Fibroblast of the aortic adventitia (primary cell): ENCODE measurements at regions not wholly inside any gene's neighbourhood (a gene's known extent, or its start where the extent isn't known, plus 50 kb on each side); places are given as distances from the start of the nearest gene placed in this dataset.

ENCODE experiments used
- DNase-seq: peaks from one replicate; pipeline ENCODE4 v3.0.0-alpha.2; 2010; ENCODE audit warnings: low read depth
- H3K4me3 ChIP-seq: 2 replicates; pipeline ENCODE4 v1.5.1; 2011; ENCODE audit warnings: low read depth, mild to moderate bottlenecking, control low read depth, low read length, moderate library complexity
- TF ChIP-seq, protein P1 (sequence below): IDR thresholded peaks from 2 replicates; pipeline ENCODE4 v1.5.1; 2011; ENCODE audit warnings: mild to moderate bottlenecking, low read length, control low read depth, inconsistent platforms; ENCODE audit not compliant: insufficient read depth

DNA sequence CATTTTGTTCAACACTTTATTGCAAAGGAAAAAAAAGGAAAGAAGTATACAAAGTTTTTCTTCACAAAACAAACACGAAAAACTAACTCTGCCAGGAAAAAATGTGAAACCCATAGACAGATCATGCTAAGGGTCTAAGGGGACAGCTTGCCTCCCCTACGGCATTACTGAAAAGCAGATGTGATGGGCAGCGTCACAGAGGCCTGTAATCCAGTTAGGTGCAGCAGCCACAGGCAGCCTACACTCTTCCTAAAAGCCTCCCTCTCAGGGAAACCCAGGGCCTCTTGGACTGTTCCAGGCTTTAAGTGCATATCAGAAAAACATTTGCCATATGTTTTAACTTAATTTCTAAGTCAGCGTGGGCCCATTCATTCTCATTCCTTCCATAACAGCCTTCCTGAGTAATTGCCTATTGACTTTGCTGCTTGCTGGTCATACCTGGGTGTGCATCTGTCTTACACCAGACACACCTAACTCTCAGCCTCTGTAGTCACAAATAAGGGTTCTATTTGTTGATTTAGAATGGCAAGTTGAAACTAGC lies 135.7 kb upstream of the SERP2 start:
- H3K4me3 ChIP-seq, result no peak overlapping the region
- peak; percentile 68 for DNase-seq
- TF ChIP-seq, protein P1, sequence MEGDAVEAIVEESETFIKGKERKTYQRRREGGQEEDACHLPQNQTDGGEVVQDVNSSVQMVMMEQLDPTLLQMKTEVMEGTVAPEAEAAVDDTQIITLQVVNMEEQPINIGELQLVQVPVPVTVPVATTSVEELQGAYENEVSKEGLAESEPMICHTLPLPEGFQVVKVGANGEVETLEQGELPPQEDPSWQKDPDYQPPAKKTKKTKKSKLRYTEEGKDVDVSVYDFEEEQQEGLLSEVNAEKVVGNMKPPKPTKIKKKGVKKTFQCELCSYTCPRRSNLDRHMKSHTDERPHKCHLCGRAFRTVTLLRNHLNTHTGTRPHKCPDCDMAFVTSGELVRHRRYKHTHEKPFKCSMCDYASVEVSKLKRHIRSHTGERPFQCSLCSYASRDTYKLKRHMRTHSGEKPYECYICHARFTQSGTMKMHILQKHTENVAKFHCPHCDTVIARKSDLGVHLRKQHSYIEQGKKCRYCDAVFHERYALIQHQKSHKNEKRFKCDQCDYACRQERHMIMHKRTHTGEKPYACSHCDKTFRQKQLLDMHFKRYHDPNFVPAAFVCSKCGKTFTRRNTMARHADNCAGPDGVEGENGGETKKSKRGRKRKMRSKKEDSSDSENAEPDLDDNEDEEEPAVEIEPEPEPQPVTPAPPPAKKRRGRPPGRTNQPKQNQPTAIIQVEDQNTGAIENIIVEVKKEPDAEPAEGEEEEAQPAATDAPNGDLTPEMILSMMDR, result no peak

DNA sequence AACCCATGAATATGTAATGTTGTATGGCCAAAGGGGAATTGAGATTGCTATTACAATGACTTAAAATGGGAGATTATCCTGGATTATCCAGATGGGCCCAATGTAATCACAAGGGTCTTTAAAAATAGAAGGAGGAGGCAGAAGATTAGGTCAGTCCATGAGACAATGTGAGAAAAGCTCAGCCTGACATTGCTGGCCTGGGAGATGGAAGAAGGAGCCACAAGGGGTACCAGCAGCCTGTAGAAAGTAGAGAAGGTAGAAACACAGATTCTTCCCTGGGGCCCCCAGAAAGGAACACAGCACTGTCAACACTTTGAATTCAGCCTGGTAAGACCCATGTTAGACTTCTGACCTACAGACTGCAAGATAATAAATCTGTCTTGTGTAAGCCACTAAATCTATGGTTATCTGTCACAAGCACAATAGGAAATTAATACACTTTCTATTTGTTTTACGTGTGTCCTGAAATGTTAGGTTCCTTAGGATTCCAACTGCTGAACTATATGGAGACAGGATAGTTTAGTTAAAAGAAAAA lies 132.9 kb upstream of the SERP2 start:
- DNase-seq, result no peak
- TF ChIP-seq, protein P1, result no peak
- no peak overlapping the region for H3K4me3 ChIP-seq

DNA sequence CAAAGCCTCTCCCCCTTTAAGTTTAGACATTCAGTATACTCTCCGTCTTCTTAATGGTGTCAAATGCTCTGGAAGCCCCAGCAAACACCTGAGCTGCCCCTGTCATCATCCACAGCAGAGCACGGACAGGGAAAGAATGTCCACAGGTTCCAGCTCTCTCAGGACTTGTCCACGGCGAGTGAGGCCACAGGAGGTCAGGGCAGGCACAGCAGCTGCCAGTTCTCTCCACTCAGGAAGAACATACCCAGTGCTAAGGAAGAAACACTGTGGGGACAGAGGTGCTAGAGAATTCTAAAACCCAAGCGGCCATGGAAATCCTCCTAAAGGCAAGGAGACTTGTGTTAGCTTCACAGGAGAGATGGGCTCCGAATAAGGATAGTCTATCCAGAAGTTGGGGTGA lies 132.0 kb upstream of the SERP2 start:
- no peak overlapping the region for H3K4me3 ChIP-seq
- TF ChIP-seq, protein P1, result no peak
- no peak for DNase-seq

- TF ChIP-seq, protein P1, result no peak
- DNase-seq, result no peak
- no peak overlapping the region for H3K4me3 ChIP-seq
These were observed 130.9 kb upstream of the SERP2 start for GRCh38 chr13:44242766-44243165.

GRCh38 chr13:44243198-44243857 lies 130.3 kb upstream of the SERP2 start:
- TF ChIP-seq, protein P1, result peak; percentile 28
- peak; percentile 57 for DNase-seq
- H3K4me3 ChIP-seq, result no peak overlapping the region

DNA sequence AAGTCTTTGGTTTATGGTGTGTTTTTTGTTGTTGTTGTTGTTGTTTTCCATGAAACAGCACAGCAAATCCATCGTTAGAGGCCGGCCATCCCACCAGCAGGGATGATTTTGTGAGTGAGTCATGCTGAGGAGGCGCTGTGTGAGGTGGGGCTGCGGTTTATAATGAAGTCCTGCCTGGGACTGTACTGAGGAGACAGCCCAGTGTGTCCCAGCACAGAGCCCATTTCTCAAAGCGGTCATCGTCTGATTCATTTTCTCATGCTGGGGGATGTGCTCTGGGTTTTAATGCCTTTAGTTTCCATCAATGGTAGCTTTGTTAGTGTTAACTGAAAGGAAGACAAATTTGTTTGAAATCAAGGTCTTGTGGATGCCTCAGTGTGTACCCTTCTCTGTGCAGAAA lies 129.3 kb upstream of the SERP2 start:
- no peak for DNase-seq
- TF ChIP-seq, protein P1, result no peak
- no peak overlapping the region for H3K4me3 ChIP-seq
